ENCODE measurements at regions not wholly inside any gene's neighbourhood (a gene's known extent, or its start where the extent isn't known, plus 50 kb on each side); places are given as distances from the start of the nearest gene placed in this dataset.

DNA sequence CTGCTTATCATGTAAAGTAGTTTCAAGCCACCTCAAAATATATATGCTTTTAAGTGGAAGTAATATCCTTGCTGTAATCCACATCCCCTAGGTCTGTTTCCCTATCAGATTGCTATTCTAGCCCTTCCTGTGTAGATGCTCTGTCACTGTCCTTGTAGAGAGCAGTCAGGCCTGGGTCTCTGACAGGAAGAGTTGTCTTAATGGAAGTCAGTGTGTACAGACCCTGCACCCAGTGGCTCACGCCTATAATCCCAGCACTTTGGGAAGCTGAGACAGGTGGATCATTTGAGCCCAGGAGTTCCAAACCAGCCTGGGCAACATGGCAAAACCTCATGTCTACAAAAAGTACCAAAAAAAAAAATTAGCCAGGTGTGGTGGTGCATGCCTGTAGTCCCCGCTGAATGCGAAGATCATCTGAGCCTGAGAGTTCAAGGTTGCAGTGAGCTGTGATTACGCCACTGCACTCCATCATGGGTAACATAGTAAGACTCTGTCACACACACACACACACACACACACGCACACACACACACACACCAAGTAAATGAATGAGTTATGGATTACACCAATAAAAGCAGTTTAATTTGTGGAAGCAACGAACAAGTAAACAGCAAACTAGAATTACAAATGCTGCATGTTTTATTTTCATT lies 70.2 kb upstream of the DSC1 start:
- no CpG with 5 or more reads among the region's 6 CpGs for WGBS (ENCODE audit: extremely low coverage, insufficient coverage, low lambda C conversion rate)
- no peak overlapping the region for H3K18ac ChIP-seq (ENCODE audit: low read length)

DNA sequence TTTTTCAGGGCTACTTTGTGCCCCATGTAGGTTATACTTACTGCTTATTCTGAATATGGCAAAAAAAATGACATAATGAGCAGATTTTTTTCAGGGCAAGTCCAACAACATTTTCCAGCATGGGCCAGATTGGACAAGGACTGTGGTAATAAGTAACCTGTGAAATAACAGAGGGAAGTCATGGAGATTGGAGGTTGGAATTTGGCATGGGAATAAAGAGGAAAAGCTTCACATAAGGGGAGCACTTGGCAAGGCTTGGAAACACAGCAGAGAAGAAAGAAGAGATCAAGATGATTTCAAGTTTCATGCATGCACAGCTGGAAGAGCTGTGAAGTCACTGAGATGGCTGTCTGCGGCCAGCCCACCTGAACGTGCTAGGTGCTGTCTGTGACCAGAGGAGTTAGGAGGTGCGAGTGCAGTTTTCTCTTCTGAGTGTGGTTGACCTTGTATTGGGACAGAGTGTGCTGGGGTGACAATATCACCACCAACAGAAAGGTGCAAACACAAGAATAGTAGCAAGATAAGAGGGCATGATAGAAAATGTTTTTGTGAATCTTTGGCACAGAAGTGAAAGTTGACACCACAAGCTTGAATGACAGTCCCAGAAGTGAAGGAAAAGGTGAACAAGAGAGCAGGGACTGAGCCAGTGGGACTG lies 71.1 kb upstream of the DSC1 start:
- H3K4me3 ChIP-seq (ENCODE audit: low read length): no peak overlapping the region
- no peak overlapping the region for H3K27ac ChIP-seq (ENCODE audit: low read depth, low read length)
- no peak overlapping the region for H3K18ac ChIP-seq (ENCODE audit: low read length)
- no peak overlapping the region for H3K56ac ChIP-seq (ENCODE audit: low read length)
- H2BK15ac ChIP-seq (replicated peaks; ENCODE audit: low read depth): no peak overlapping the region
- no peak overlapping the region for H4K5ac ChIP-seq (ENCODE audit: low read length)
- no peak overlapping the region for H3K4me2 ChIP-seq (ENCODE audit: low read length)
- no peaks in the 10 kb centered on the region for H3K36me3 ChIP-seq (ENCODE audit: control insufficient read depth, insufficient read depth, low read length)
- no peak overlapping the region for H3K23ac ChIP-seq (ENCODE audit: low read length)
- H2BK120ac ChIP-seq (ENCODE audit: low read depth, low read length): no peak overlapping the region
- H4K8ac ChIP-seq (ENCODE audit: low read depth, low read length): no peak overlapping the region
- no peak for DNase-seq
- no peaks in the 10 kb centered on the region for H3K79me1 ChIP-seq (ENCODE audit: low read length)
- no peak overlapping the region for H3K9ac ChIP-seq (ENCODE audit: low read length)
- no peak overlapping the region for H3K4ac ChIP-seq (ENCODE audit: low read depth, low read length)
- no peak overlapping the region for H2AK5ac ChIP-seq (ENCODE audit: low read length)
- no peak overlapping the region for H2BK5ac ChIP-seq (ENCODE audit: low read length)
- no peaks in the 10 kb centered on the region for H3K79me2 ChIP-seq (ENCODE audit: control insufficient read depth, insufficient read depth, low read length)
- no peaks in the 10 kb centered on the region for H3K27me3 ChIP-seq (ENCODE audit: insufficient read depth, low read length, poor library complexity)
- H3K4me1 ChIP-seq (ENCODE audit: control insufficient read depth, low read depth, low read length): peaks cover 4% of the 10 kb centered on the region
- WGBS (ENCODE audit: extremely low coverage, insufficient coverage, low lambda C conversion rate): no CpG with 5 or more reads among the region's 3 CpGs

More for the DNA sequence above, 70.2 kb upstream of the DSC1 start:
- peaks cover 4% of the 10 kb centered on the region for H3K4me1 ChIP-seq (ENCODE audit: control insufficient read depth, low read depth, low read length)
- H3K9ac ChIP-seq (ENCODE audit: low read length): no peak overlapping the region
- no peak overlapping the region for H2AK5ac ChIP-seq (ENCODE audit: low read length)
- H3K27ac ChIP-seq (ENCODE audit: low read depth, low read length): no peak overlapping the region
- H2BK15ac ChIP-seq (replicated peaks; ENCODE audit: low read depth): no peak overlapping the region
- H3K79me1 ChIP-seq (ENCODE audit: low read length): no peaks in the 10 kb centered on the region
- no peaks in the 10 kb centered on the region for H3K27me3 ChIP-seq (ENCODE audit: insufficient read depth, low read length, poor library complexity)
- no peak overlapping the region for H3K23ac ChIP-seq (ENCODE audit: low read length)
- H2BK120ac ChIP-seq (ENCODE audit: low read depth, low read length): no peak overlapping the region
- no peak overlapping the region for H3K4ac ChIP-seq (ENCODE audit: low read depth, low read length)
- H4K5ac ChIP-seq (ENCODE audit: low read length): no peak overlapping the region
- H3K36me3 ChIP-seq (ENCODE audit: control insufficient read depth, insufficient read depth, low read length): no peaks in the 10 kb centered on the region
- H3K56ac ChIP-seq (ENCODE audit: low read length): no peak overlapping the region
- no peak overlapping the region for H2BK5ac ChIP-seq (ENCODE audit: low read length)
- no peak overlapping the region for H3K4me3 ChIP-seq (ENCODE audit: low read length)
- no peak for DNase-seq
- H3K79me2 ChIP-seq (ENCODE audit: control insufficient read depth, insufficient read depth, low read length): no peaks in the 10 kb centered on the region
- H3K4me2 ChIP-seq (ENCODE audit: low read length): no peak overlapping the region
- no peak overlapping the region for H4K8ac ChIP-seq (ENCODE audit: low read depth, low read length)

DNA sequence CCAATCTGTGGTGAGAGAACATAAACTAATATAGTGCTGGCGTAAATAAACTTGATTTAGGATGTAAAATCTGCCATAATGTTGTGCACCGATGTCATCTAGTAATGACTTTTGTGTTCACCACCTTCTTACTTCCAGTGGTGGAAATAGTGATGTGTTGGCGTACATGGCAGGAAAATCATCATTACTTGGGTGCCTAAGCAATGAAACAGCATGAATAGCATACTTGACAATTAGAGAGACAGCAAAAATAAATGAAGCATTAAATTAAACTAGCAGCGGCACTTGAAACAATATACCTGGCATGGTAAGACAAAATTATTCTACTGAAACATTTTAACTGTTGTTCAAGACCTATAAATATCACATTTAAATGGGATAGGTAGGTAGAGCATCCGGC lies 73.2 kb upstream of the DSC1 start:
- Histone ChIP-seq H2BK120ac (ENCODE audit: low read depth, low read length) (no peak overlapping the region), H2BK15ac (replicated peaks; ENCODE audit: low read depth) (no peak overlapping the region), H2AK5ac (ENCODE audit: low read length) (no peak overlapping the region), H3K9ac (ENCODE audit: low read length) (no peak overlapping the region), H4K8ac (ENCODE audit: low read depth, low read length) (no peak overlapping the region), H3K36me3 (ENCODE audit: control insufficient read depth, insufficient read depth, low read length) (no peaks in the 10 kb centered on the region), H3K23ac (ENCODE audit: low read length) (no peak overlapping the region), H3K18ac (ENCODE audit: low read length) (no peak overlapping the region), H3K4me2 (ENCODE audit: low read length) (no peak overlapping the region), H3K4me3 (ENCODE audit: low read length) (no peak overlapping the region), H3K4ac (ENCODE audit: low read depth, low read length) (no peak overlapping the region), H3K79me1 (ENCODE audit: low read length) (no peaks in the 10 kb centered on the region), H3K79me2 (ENCODE audit: control insufficient read depth, insufficient read depth, low read length) (no peaks in the 10 kb centered on the region), H3K4me1 (ENCODE audit: control insufficient read depth, low read depth, low read length) (peaks cover 4% of the 10 kb centered on the region), H3K27ac (ENCODE audit: low read depth, low read length) (no peak overlapping the region), H2BK5ac (ENCODE audit: low read length) (no peak overlapping the region), H3K56ac (ENCODE audit: low read length) (no peak overlapping the region), H3K27me3 (ENCODE audit: insufficient read depth, low read length, poor library complexity) (no peaks in the 10 kb centered on the region), H4K5ac (ENCODE audit: low read length) (no peak overlapping the region)
- no peak for DNase-seq
- WGBS (ENCODE audit: extremely low coverage, insufficient coverage, low lambda C conversion rate): no CpG with 5 or more reads among the region's 5 CpGs

DNA sequence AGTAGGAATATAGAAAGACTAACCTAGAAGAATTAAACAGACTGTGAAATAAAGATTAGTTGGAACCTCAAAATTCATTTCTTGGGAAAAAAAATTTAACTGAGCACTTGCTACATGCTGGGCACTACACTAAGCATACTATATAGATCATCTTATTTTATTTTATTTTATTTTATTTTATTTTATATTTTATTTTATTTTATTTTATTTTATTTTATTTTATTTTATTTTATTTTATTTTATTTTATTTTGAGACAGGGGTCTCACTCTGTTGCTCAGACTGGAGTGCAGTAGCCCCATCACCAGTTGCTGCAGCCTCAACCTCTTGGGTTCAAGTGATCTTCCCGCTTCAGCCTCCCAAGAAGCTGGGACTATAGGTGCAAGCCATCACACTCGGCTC lies 74.5 kb upstream of the DSC1 start:
- Histone ChIP-seq H3K4me2 (ENCODE audit: low read length) (no peak overlapping the region), H4K8ac (ENCODE audit: low read depth, low read length) (no peak overlapping the region), H3K79me1 (ENCODE audit: low read length) (no peaks in the 10 kb centered on the region), H3K27me3 (ENCODE audit: insufficient read depth, low read length, poor library complexity) (no peaks in the 10 kb centered on the region), H3K4me1 (ENCODE audit: control insufficient read depth, low read depth, low read length) (peaks cover 4% of the 10 kb centered on the region), H2BK120ac (ENCODE audit: low read depth, low read length) (no peak overlapping the region), H2AK5ac (ENCODE audit: low read length) (no peak overlapping the region), H3K56ac (ENCODE audit: low read length) (no peak overlapping the region), H3K4me3 (ENCODE audit: low read length) (no peak overlapping the region), H2BK5ac (ENCODE audit: low read length) (no peak overlapping the region), H2BK15ac (replicated peaks; ENCODE audit: low read depth) (no peak overlapping the region), H4K5ac (ENCODE audit: low read length) (no peak overlapping the region), H3K79me2 (ENCODE audit: control insufficient read depth, insufficient read depth, low read length) (no peaks in the 10 kb centered on the region), H3K36me3 (ENCODE audit: control insufficient read depth, insufficient read depth, low read length) (no peaks in the 10 kb centered on the region), H3K18ac (ENCODE audit: low read length) (no peak overlapping the region), H3K9ac (ENCODE audit: low read length) (no peak overlapping the region), H3K4ac (ENCODE audit: low read depth, low read length) (no peak overlapping the region), H3K27ac (ENCODE audit: low read depth, low read length) (no peak overlapping the region), H3K23ac (ENCODE audit: low read length) (no peak overlapping the region)
- WGBS (ENCODE audit: extremely low coverage, insufficient coverage, low lambda C conversion rate): no CpG with 5 or more reads among the region's 2 CpGs
- no peak for DNase-seq

DNA sequence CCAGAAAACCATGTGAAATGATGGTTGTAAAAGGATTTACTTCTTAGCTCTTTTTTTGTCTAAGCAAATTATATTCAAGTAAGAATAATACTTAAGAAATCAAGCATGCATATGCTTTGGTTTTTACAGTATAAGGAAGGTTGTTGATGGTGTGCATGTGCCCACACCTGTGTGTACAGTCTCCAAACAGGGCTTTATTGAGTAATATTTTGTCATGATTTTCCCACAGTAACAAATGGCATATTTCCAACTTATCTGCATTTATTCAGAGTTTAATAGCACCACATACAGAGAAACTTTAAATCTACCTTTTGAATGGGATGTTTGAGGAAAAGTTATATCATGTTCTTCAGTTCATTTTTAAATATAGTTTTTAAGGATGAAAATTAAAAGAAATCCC lies 76.5 kb upstream of the DSG1 start:
- Histone ChIP-seq H3K18ac (ENCODE audit: low read length) (peak overlapping the region; percentile 51), H3K27ac (ENCODE audit: low read depth, low read length) (no peak overlapping the region), H3K56ac (ENCODE audit: low read length) (no peak overlapping the region), H3K4me1 (ENCODE audit: control insufficient read depth, low read depth, low read length) (peaks cover 3% of the 10 kb centered on the region), H4K5ac (ENCODE audit: low read length) (no peak overlapping the region), H3K79me1 (ENCODE audit: low read length) (no peaks in the 10 kb centered on the region), H3K27me3 (ENCODE audit: insufficient read depth, low read length, poor library complexity) (no peaks in the 10 kb centered on the region), H3K4ac (ENCODE audit: low read depth, low read length) (no peak overlapping the region), H4K8ac (ENCODE audit: low read depth, low read length) (peak overlapping the region; percentile 39), H2BK15ac (replicated peaks; ENCODE audit: low read depth) (no peak overlapping the region), H2BK5ac (ENCODE audit: low read length) (no peak overlapping the region), H2BK120ac (ENCODE audit: low read depth, low read length) (no peak overlapping the region), H3K36me3 (ENCODE audit: control insufficient read depth, insufficient read depth, low read length) (no peaks in the 10 kb centered on the region), H2AK5ac (ENCODE audit: low read length) (no peak overlapping the region), H3K4me2 (ENCODE audit: low read length) (no peak overlapping the region), H3K9ac (ENCODE audit: low read length) (no peak overlapping the region), H3K79me2 (ENCODE audit: control insufficient read depth, insufficient read depth, low read length) (no peaks in the 10 kb centered on the region), H3K23ac (ENCODE audit: low read length) (no peak overlapping the region), H3K4me3 (ENCODE audit: low read length) (no peak overlapping the region)
- DNase-seq: no peak
